Stimulated activated memory B cell treated with anti-CD40 and anti-IgM and Interleukin-4, amounts not matched to agents 10 μg/mL and 1 μg/mL and 100 μg/mL, for 72 hours (primary cell): ENCODE measurements at regions not wholly inside any gene's neighbourhood (a gene's known extent, or its start where the extent isn't known, plus 50 kb on each side); places are given as distances from the start of the nearest gene placed in this dataset.

ENCODE experiments used
- ATAC-seq: fragments of 150-1000 bp; cut with Tn5 transposase; 2 replicates; pipeline ENCODE4 v1.10.0; 2021
- H3K27ac Mint-ChIP-seq: one replicate; pipeline ENCODE4 v1.8.0; 2022; ENCODE audit warnings: mild to moderate bottlenecking, mixed read lengths
- H3K27me3 Mint-ChIP-seq: one replicate; pipeline ENCODE4 v1.8.0; 2022; ENCODE audit warnings: mixed read lengths
- H3K36me3 Mint-ChIP-seq: one replicate; pipeline ENCODE4 v1.8.0; 2022; ENCODE audit warnings: mixed read lengths
- H3K4me1 Mint-ChIP-seq: one replicate; pipeline ENCODE4 v1.8.0; 2022; ENCODE audit warnings: mixed read lengths
- H3K4me3 Mint-ChIP-seq: one replicate; pipeline ENCODE4 v1.8.0; 2022; ENCODE audit warnings: mild to moderate bottlenecking, moderate library complexity, mixed read lengths
- H3K9me3 Mint-ChIP-seq: one replicate; pipeline ENCODE4 v1.8.0; 2022; ENCODE audit warnings: mixed read lengths

DNA sequence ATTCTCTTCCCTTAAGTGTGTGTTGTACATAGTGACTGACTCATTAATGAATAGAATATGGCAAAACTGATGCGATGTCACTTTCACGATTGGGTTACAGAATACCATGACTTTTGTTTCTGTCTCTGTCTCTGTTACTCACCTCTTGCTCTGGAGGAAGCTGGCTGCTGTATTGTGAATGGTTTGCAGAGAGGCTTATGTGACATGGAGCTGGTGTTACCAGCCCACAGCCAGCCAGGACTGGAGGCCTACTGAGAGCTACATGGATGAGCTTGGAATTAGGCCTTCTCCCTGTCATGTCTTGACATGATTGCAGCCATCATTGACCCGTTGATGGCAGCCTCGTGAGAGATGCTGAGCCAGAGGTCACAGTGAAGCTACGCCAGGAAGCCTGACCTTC, 161.9 kb downstream of the TAF11L14 start:
- no peaks in the 10 kb centered on the region for H3K27me3 Mint-ChIP-seq
- H3K27ac Mint-ChIP-seq, result no peak overlapping the region
- no peak for ATAC-seq
- H3K9me3 Mint-ChIP-seq, result no peaks in the 10 kb centered on the region
- H3K4me3 Mint-ChIP-seq, result no peak overlapping the region
- no peaks in the 10 kb centered on the region for H3K4me1 Mint-ChIP-seq
- no peaks in the 10 kb centered on the region for H3K36me3 Mint-ChIP-seq

DNA sequence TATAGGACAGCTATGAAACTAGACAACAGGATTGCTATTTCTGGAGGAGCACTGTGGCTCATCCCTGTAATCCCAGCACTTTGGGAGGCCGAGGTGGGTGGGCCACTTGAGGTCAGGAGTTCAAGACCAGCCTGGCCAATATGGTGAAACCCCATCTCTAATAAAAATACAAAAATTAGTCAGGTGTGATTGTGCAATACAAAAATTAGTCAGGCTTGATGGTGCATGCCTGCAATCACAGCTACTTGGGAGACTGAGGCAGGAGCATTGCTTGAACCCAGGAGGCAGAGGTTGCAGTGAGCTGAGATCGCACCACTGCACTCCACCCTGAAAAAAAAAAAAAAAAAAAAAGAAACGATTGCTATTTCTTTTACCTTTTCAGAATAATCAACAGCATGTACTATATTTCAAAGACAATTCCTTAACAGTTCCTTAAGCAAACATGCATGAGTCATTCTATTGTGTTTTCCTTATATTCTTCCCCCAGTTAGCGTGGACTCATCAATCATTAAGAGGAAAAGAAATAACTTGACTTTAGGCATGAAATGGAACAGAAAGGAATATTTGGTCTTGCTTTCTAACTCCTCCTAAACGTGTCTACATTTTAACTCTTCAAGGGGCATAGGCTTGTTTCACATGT, 162.6 kb downstream of the TAF11L14 start:
- Mint-ChIP-seq H3K36me3 (no peaks in the 10 kb centered on the region), H3K4me3 (no peak overlapping the region), H3K9me3 (no peaks in the 10 kb centered on the region), H3K27me3 (no peaks in the 10 kb centered on the region), H3K4me1 (no peaks in the 10 kb centered on the region), H3K27ac (no peak overlapping the region)
- ATAC-seq, result no peak

DNA sequence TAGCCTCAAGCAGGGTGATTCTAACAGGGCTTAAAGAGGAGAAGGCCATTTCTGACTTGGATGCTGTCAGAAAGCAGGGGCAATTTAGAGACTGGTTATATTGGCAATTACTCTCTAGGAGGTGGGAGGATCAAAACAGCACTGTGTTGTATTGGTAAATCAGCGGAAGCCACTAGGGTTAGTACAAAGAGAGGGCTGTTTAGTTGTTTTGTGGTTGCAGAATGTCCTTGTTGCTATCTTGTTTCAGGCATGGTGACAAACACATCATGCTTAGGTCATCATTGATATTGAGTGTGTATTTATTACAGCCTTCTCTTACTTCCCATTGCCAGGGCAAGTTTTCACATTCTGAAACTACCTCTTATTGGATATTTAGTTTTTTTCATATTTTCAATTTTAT, 165.3 kb downstream of the TAF11L14 start:
- H3K27ac Mint-ChIP-seq, result no peak overlapping the region
- ATAC-seq, result no peak
- H3K9me3 Mint-ChIP-seq, result no peaks in the 10 kb centered on the region
- H3K4me1 Mint-ChIP-seq, result no peaks in the 10 kb centered on the region
- no peaks in the 10 kb centered on the region for H3K27me3 Mint-ChIP-seq
- H3K36me3 Mint-ChIP-seq, result no peaks in the 10 kb centered on the region
- H3K4me3 Mint-ChIP-seq, result no peak overlapping the region

DNA sequence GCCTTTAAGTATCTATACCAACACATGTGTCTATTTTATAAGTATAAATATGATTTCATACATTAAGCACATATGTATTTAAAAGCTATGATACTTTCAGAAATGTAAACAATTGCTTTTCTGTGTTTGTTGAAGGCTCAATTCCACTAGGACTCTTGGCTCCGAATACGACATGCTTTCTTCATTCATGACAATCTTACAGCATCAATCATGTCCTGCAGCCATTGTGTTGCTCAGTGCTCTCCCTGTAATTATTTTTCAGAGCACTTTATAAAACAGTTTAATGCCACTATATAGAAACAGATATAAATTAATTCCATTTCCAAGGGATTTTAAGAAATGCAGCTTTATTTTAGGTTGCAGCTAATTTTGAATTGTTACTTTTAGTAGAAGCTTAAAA, 167.3 kb downstream of the TAF11L14 start:
- no peaks in the 10 kb centered on the region for H3K36me3 Mint-ChIP-seq
- H3K9me3 Mint-ChIP-seq, result no peaks in the 10 kb centered on the region
- no peaks in the 10 kb centered on the region for H3K27me3 Mint-ChIP-seq
- ATAC-seq, result no peak
- H3K4me3 Mint-ChIP-seq, result no peak overlapping the region
- H3K27ac Mint-ChIP-seq, result no peak overlapping the region
- H3K4me1 Mint-ChIP-seq, result peaks cover 9% of the 10 kb centered on the region

DNA sequence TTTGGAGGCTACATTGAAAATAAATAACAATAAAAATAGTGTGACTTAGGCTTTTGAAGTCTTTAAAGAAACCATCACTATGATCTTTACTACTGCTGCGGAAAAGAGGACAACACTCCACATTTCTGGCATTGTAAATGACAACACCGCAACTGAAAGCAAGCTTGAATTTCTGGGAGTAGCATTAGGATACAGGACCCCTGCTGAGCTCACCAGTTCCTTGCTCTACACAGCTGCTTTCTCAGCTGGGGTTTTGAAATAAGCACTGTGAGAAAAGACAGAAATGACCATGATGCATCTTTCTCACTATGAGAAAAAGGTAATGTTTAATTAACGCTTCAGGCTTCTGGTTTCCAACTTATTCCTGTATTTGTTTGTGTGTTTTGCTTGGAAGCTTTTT, 168.0 kb downstream of the TAF11L14 start:
- H3K4me3 Mint-ChIP-seq, result no peak overlapping the region
- ATAC-seq, result no peak
- H3K9me3 Mint-ChIP-seq, result no peaks in the 10 kb centered on the region
- H3K4me1 Mint-ChIP-seq, result peaks cover 9% of the 10 kb centered on the region
- no peaks in the 10 kb centered on the region for H3K36me3 Mint-ChIP-seq
- no peaks in the 10 kb centered on the region for H3K27me3 Mint-ChIP-seq
- no peak overlapping the region for H3K27ac Mint-ChIP-seq

DNA sequence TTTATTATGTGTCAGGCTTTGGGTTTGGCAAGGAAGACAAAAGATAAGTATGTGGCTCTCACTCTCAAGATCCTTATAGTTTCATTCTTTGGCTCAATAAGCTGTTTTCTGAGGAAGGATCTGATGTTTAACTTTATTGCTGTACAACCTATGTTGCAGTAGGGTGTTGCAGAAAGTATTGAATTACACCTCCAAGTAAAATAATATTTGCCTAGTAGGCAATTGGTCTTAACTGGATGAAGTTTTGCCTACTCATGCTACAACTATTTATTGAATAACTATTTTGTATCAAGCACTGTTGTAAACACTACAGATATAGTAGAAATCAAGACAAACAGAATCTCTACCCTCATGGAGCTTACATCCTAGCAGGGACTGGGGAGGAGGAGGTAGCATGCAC, 169.7 kb downstream of the TAF11L14 start:
- peaks cover 9% of the 10 kb centered on the region for H3K4me1 Mint-ChIP-seq
- H3K27me3 Mint-ChIP-seq, result no peaks in the 10 kb centered on the region
- no peak overlapping the region for H3K27ac Mint-ChIP-seq
- no peaks in the 10 kb centered on the region for H3K36me3 Mint-ChIP-seq
- no peaks in the 10 kb centered on the region for H3K9me3 Mint-ChIP-seq
- no peak for ATAC-seq
- no peak overlapping the region for H3K4me3 Mint-ChIP-seq

DNA sequence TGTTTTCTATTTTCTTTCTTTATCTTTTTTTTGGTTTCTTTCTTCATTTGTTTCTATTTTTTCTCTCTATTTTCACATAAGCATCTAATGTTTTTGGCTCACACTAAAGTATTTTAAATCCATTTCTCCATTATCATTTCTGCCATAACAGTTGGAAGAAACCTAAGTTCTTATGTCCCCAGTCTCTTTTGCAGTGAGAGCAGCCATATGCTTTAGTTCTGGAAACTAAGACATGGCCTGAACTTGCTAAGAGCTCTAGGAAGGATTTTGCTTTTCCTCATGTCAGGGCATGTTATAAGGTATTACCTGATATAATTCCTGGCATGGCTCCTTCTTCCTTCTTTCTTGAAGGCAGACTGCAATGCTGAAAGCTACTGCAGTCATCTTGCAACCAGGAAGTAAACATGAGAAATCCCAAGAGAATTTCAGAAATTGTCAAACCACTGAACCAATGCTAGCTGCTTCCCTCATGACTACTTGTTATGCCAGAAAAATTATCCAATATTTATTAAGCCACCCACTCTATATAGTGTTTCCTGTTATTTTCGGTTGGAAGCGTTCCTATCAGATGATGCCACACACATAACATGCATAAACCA, 171.1 kb downstream of the TAF11L14 start:
- Mint-ChIP-seq H3K4me3 (no peak overlapping the region), H3K27ac (no peak overlapping the region), H3K36me3 (no peaks in the 10 kb centered on the region), H3K4me1 (peaks cover 9% of the 10 kb centered on the region), H3K9me3 (no peaks in the 10 kb centered on the region), H3K27me3 (no peaks in the 10 kb centered on the region)
- no peak for ATAC-seq

DNA sequence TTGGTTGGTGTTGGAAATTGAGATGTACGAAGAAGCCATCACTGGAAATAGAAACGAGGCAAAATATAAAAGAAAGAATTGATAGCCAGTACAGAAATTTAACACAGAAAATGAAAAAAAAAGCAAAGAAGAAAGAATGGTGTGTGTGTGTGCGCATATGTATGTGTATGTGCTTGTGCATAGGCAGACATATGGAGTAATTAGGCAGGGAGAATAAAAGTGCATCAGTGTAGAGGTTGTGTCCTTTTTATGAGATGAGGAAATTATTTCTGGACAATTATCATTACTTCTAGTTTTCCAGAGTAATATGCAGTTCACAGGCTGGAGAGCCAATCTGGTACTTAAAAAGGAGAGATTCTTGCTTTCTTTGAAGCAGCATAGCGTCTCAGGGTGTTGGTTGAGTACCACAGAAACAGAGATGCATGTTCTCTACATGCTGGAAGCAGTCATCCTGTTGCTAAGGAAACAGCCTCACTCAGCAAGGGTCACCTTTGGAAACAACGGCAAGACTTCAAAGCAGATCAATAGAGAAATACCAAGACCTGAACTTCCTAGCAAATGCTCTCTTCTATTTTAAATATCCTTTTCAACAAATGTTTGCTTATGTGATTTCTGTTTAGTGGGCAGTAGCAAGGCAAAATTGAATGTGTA, 172.7 kb downstream of the TAF11L14 start:
- H3K4me1 Mint-ChIP-seq, result peaks cover 9% of the 10 kb centered on the region
- H3K27ac Mint-ChIP-seq, result no peak overlapping the region
- H3K36me3 Mint-ChIP-seq, result no peaks in the 10 kb centered on the region
- H3K4me3 Mint-ChIP-seq, result no peak overlapping the region
- no peak for ATAC-seq
- H3K27me3 Mint-ChIP-seq, result no peaks in the 10 kb centered on the region
- H3K9me3 Mint-ChIP-seq, result no peaks in the 10 kb centered on the region

DNA sequence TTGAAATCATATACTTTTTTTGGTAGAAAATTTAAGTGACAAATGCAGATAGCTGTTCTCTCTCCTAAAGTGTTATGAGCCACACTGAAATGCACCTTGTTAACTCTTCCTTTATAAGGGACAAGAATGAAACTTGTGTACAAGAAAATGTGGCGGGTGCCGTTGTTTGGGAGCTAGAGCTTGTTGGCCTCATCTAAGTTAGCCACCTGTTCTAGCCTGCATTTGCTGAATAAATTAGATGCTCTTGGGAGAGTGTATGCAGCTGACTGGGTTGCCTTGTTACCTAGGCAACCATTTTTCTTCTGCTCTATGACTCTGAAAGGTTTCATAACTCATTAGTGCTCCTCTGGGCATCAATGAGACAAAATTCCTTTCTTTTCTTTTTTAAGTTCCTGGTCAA, 174.3 kb downstream of the TAF11L14 start:
- Mint-ChIP-seq H3K36me3 (no peaks in the 10 kb centered on the region), H3K27ac (no peak overlapping the region), H3K4me3 (no peak overlapping the region), H3K27me3 (no peaks in the 10 kb centered on the region), H3K4me1 (peaks cover 9% of the 10 kb centered on the region), H3K9me3 (no peaks in the 10 kb centered on the region)
- ATAC-seq, result no peak

DNA sequence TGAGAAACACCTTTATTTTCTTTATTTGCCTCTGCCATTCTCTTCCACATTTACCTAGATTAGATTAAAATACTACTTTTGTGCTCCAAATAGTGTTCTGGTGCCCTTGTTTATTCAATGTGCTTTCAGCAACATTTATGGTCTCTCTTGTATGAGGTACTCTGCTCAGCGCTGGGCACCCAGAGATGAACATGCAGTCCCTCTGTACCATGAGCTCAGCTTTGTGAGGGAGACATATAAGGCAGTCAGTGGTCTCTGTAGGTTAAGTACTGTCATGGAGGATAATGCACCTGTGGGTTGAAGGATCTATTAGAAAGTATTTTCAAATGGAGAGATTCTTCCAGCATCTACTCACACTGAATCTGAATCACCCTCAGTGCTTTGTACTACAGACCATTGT, 176.5 kb downstream of the TAF11L14 start:
- peak; percentile 16 for ATAC-seq
- no peaks in the 10 kb centered on the region for H3K27me3 Mint-ChIP-seq

DNA sequence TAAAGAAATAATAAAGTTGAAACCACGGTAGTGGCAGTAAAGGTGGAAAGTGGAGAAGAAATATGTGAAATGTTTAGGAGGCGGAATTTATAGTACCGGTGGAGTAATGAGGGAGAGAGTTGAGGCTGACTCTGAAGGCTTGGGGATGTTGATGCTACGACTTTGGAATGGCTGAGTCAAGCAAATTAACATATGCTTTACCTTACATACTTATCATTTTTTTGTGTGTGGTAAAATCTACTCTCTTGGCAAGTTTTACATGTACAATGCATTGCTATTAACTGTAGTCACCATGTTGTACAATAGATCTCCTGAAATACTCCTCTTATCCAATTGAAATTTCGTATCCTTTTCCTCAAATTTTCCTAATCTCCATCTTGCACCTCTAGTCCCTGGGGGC, 179.0 kb downstream of the TAF11L14 start:
- Mint-ChIP-seq H3K36me3 (no peaks in the 10 kb centered on the region), H3K4me3 (no peak overlapping the region), H3K9me3 (no peaks in the 10 kb centered on the region), H3K27me3 (no peaks in the 10 kb centered on the region), H3K27ac (no peak overlapping the region), H3K4me1 (no peaks in the 10 kb centered on the region)
- no peak for ATAC-seq

More for the DNA sequence above, 176.5 kb downstream of the TAF11L14 start:
- Mint-ChIP-seq H3K4me1 (no peaks in the 10 kb centered on the region), H3K4me3 (no peak overlapping the region), H3K27ac (no peak overlapping the region), H3K9me3 (no peaks in the 10 kb centered on the region), H3K36me3 (no peaks in the 10 kb centered on the region)

DNA sequence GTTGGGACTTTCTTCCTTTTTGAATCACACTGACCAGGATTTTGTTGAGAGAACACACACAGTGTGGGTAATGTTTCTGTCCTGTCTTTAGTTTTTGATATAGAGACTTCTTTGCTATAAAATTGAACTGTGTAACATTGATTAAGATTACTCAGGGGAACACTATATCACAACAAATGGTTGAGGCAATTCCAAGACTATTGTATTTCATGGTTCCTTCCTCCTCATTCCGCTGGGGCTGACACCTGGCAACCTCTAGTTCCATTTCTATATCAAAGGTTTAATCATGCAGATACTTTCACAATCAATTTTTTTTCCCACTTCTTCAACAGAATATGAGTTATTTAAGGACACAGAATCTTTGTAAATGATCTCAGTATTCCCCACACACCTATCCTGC, 182.2 kb downstream of the TAF11L14 start:
- Mint-ChIP-seq H3K4me1 (no peaks in the 10 kb centered on the region), H3K4me3 (no peak overlapping the region), H3K27ac (no peak overlapping the region), H3K27me3 (peaks cover 21% of the 10 kb centered on the region), H3K9me3 (no peaks in the 10 kb centered on the region), H3K36me3 (no peaks in the 10 kb centered on the region)
- ATAC-seq, result no peak

DNA sequence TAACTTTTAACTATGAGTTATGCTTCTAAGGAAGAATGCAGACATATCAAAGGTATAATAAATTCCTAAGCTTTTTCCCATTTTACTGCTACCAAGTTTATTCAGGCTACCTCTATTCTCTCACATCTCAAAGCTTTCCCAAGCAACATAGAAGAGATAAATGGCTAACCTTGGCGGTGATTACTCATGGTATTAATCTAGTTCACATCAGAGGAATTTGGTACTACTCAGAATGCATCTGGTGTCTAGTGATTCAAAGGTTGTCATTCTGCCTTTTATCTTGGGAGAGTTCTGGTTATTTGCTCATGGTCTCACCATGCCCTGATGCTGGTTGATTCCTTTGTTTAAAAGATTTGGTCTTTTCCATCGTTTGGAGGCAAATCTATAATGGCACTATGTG, 182.7 kb downstream of the TAF11L14 start:
- Mint-ChIP-seq H3K36me3 (no peaks in the 10 kb centered on the region), H3K27ac (no peak overlapping the region), H3K27me3 (peaks cover 21% of the 10 kb centered on the region), H3K9me3 (no peaks in the 10 kb centered on the region), H3K4me1 (no peaks in the 10 kb centered on the region), H3K4me3 (no peak overlapping the region)
- ATAC-seq, result no peak

DNA sequence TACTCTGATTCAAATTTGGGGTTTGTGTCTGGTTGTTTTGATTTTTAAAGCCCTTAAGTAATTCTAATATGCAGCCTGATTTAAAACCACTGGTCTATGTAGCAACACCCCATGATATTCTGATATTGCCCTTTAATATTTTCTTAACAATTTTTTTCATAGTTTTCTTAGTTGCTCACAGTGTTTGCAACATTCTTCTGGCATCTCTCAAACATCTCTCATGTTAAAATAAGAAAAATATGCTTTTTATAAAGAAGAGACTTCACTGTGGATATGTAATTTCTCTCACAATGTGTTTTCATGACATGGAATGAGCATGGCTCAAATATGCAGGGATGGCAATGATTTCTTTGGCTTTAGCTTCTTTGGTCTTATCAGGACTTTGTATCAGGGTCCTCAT, 183.7 kb downstream of the TAF11L14 start:
- Mint-ChIP-seq H3K36me3 (no peaks in the 10 kb centered on the region), H3K9me3 (no peaks in the 10 kb centered on the region), H3K4me3 (no peak overlapping the region), H3K27ac (no peak overlapping the region), H3K27me3 (peaks cover 21% of the 10 kb centered on the region), H3K4me1 (no peaks in the 10 kb centered on the region)
- ATAC-seq, result no peak

DNA sequence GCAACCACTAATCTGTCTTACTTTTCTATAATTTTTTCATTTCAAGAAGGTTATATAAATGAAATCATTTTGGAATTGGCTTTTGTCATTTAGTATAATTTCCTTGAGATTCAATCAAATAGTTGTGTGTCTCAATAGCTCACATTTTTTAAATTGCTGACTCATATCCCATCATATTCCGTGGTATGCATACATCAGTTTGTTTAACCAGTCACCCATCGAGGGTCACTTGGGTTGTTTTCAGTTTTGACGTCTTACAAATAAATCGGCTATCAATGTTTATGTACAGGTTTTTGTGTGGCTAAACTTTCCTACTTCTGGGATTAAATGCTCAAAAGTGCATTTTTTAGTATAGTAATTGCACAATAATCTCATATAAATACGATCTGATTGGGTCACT, 185.5 kb downstream of the TAF11L14 start:
- H3K27ac Mint-ChIP-seq, result no peak overlapping the region
- peaks cover 21% of the 10 kb centered on the region for H3K27me3 Mint-ChIP-seq
- ATAC-seq, result no peak
- H3K36me3 Mint-ChIP-seq, result no peaks in the 10 kb centered on the region
- no peaks in the 10 kb centered on the region for H3K9me3 Mint-ChIP-seq
- no peaks in the 10 kb centered on the region for H3K4me1 Mint-ChIP-seq
- no peak overlapping the region for H3K4me3 Mint-ChIP-seq

DNA sequence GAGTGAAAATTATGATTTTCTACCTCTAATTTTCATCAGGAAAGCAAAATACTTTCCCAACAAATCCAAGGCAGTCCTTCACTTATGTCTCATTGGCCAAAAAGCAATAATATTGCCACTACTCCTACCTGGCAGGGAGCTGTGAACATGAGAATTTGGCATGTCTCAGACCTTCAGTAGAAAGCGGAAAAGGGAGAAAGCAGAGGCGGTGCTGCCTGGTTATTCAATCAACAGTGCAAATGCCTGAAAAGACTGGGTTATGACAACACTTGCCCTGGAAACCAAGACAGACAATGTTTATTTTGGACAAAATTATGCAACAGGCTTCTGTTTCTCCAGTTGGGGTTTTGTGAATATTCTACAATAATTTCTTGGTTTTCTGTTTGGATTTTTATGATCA, 194.4 kb downstream of the TAF11L14 start:
- ATAC-seq, result no peak
- Mint-ChIP-seq H3K36me3 (no peaks in the 10 kb centered on the region), H3K4me1 (no peaks in the 10 kb centered on the region), H3K27ac (no peak overlapping the region), H3K4me3 (no peak overlapping the region), H3K9me3 (no peaks in the 10 kb centered on the region), H3K27me3 (no peaks in the 10 kb centered on the region)
